DND-41 (cell line): ENCODE measurements at regions not wholly inside any gene's neighbourhood (a gene's known extent, or its start where the extent isn't known, plus 50 kb on each side); places are given as distances from the start of the nearest gene placed in this dataset.

ENCODE experiments used
- ATAC-seq: fragments of 200-7000 bp; cut with Tn5 transposase; 3 replicates; pipeline ENCODE4 v1.9.1; 2021; ENCODE audit warnings: low read depth; ENCODE audit not compliant: insufficient read depth
- DNase-seq: peaks from one replicate; pipeline ENCODE4 v3.0.0-alpha.2; 2020
- H2AFZ ChIP-seq: 2 replicates; pipeline ENCODE4 v1.6.0; 2012; ENCODE audit warnings: low read depth, low read length
- H3K27ac ChIP-seq: 2 replicates; pipeline ENCODE4 v1.5.1; 2012; ENCODE audit warnings: low read length, inconsistent platforms
- H3K27me3 ChIP-seq: fragments of 200-600 bp; sonication (generic); 2 replicates; pipeline ENCODE4 v1.6.0; 2012; ENCODE audit warnings: low read length, mild to moderate bottlenecking, inconsistent platforms; ENCODE audit not compliant: insufficient read depth, poor library complexity
- H3K36me3 ChIP-seq: 2 replicates; pipeline ENCODE4 v1.5.1; 2012; ENCODE audit warnings: low read length, inconsistent platforms; ENCODE audit not compliant: insufficient read depth
- H3K4me1 ChIP-seq: 2 replicates; pipeline ENCODE4 v1.5.1; 2012; ENCODE audit warnings: mild to moderate bottlenecking, low read length; ENCODE audit not compliant: insufficient read depth
- H3K4me2 ChIP-seq: 2 replicates; pipeline ENCODE4 v1.6.0; 2012; ENCODE audit warnings: mild to moderate bottlenecking, moderate library complexity, low read length, inconsistent platforms; ENCODE audit not compliant: insufficient read depth
- H3K4me3 ChIP-seq, 2 experiments: fragments of 200-600 bp in 1 of 2; shearing (Covaris generic) in 1 of 2; 2 replicates each; pipeline ENCODE4 v1.5.1; 2012 to 2016; ENCODE audit warnings: inconsistent platforms in 2 of 2, low read length in 2 of 2, mild to moderate bottlenecking in 2 of 2, low read depth in 1 of 2, moderate library complexity in 1 of 2
- H3K79me2 ChIP-seq: 2 replicates; pipeline ENCODE4 v1.6.0; 2012; ENCODE audit warnings: low read length, inconsistent platforms; ENCODE audit not compliant: insufficient read depth
- H3K9ac ChIP-seq: 2 replicates; pipeline ENCODE4 v1.6.0; 2012; ENCODE audit warnings: low read depth, mild to moderate bottlenecking, inconsistent platforms, low read length, moderate library complexity
- H3K9me3 ChIP-seq: 2 replicates; pipeline ENCODE4 v1.5.1; 2012; ENCODE audit warnings: low read length, moderate library complexity, mild to moderate bottlenecking, inconsistent platforms; ENCODE audit not compliant: insufficient read depth, severe bottlenecking
- H4K20me1 ChIP-seq: 2 replicates; pipeline ENCODE4 v1.6.0; 2012; ENCODE audit warnings: low read length; ENCODE audit not compliant: insufficient read depth
- EZH2 ChIP-seq: IDR thresholded peaks from 3 replicates; pipeline ENCODE4 v1.6.1; 2012; ENCODE audit warnings: borderline replicate concordance, low read depth, mild to moderate bottlenecking, moderate library complexity, low read length, inconsistent platforms; ENCODE audit not compliant: severe bottlenecking
- TF ChIP-seq, protein P1 (sequence below): IDR thresholded peaks from 2 replicates; pipeline ENCODE4 v1.5.1; 2012; ENCODE audit warnings: borderline replicate concordance, low read length, moderate library complexity, mild to moderate bottlenecking; ENCODE audit not compliant: poor library complexity, severe bottlenecking; ENCODE audit errors: extremely low read depth

GRCh38 chr16:8063159-8063558 is 527.2 kb downstream of the TMEM114 start:
- H3K9me3 ChIP-seq: no peaks in the 10 kb centered on the region
- H3K4me3 ChIP-seq: no peak overlapping the region
- no peaks in the 10 kb centered on the region for H4K20me1 ChIP-seq
- H3K4me2 ChIP-seq: no peak overlapping the region
- H3K9ac ChIP-seq: no peak overlapping the region
- DNase-seq: no peak
- no peaks in the 10 kb centered on the region for H3K79me2 ChIP-seq
- H3K4me1 ChIP-seq: no peaks in the 10 kb centered on the region
- no peaks in the 10 kb centered on the region for H3K27me3 ChIP-seq
- H3K36me3 ChIP-seq: no peaks in the 10 kb centered on the region
- TF ChIP-seq, protein P1, sequence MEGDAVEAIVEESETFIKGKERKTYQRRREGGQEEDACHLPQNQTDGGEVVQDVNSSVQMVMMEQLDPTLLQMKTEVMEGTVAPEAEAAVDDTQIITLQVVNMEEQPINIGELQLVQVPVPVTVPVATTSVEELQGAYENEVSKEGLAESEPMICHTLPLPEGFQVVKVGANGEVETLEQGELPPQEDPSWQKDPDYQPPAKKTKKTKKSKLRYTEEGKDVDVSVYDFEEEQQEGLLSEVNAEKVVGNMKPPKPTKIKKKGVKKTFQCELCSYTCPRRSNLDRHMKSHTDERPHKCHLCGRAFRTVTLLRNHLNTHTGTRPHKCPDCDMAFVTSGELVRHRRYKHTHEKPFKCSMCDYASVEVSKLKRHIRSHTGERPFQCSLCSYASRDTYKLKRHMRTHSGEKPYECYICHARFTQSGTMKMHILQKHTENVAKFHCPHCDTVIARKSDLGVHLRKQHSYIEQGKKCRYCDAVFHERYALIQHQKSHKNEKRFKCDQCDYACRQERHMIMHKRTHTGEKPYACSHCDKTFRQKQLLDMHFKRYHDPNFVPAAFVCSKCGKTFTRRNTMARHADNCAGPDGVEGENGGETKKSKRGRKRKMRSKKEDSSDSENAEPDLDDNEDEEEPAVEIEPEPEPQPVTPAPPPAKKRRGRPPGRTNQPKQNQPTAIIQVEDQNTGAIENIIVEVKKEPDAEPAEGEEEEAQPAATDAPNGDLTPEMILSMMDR: no peak
- no peak for TF ChIP-seq EZH2
- ATAC-seq: no peak
- H3K27ac ChIP-seq: no peak overlapping the region
- H2AFZ ChIP-seq: no peak overlapping the region

DNA sequence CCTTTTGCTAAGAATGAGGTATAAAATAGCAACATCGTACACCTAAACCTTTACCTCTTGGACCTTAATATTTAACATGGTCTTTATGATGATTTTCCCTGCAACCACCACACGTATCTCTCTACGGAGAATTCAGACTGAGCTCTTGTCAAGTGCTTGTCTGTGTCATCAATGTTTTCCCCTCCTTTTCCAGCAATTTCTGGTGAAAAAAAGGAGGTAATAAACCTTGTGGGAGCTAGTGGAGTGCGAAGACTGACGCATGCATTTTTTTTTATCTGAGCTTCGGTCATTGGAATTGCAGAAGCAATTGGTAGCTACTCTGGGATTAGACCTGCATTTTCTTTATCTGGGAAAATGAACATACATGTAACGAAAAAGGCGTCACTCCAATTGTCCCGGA is 527.6 kb downstream of the TMEM114 start:
- H3K36me3 ChIP-seq: no peaks in the 10 kb centered on the region
- H3K9ac ChIP-seq: no peak overlapping the region
- TF ChIP-seq, protein P1: no peak
- TF ChIP-seq EZH2: no peak
- H3K4me2 ChIP-seq: no peak overlapping the region
- ATAC-seq (no peak), DNase-seq (no peak)
- no peak overlapping the region for H3K4me3 ChIP-seq
- H2AFZ ChIP-seq: no peak overlapping the region
- H3K9me3 ChIP-seq: no peaks in the 10 kb centered on the region
- H3K27me3 ChIP-seq: no peaks in the 10 kb centered on the region
- no peaks in the 10 kb centered on the region for H3K4me1 ChIP-seq
- H3K27ac ChIP-seq: no peak overlapping the region
- no peaks in the 10 kb centered on the region for H4K20me1 ChIP-seq
- no peaks in the 10 kb centered on the region for H3K79me2 ChIP-seq

DNA sequence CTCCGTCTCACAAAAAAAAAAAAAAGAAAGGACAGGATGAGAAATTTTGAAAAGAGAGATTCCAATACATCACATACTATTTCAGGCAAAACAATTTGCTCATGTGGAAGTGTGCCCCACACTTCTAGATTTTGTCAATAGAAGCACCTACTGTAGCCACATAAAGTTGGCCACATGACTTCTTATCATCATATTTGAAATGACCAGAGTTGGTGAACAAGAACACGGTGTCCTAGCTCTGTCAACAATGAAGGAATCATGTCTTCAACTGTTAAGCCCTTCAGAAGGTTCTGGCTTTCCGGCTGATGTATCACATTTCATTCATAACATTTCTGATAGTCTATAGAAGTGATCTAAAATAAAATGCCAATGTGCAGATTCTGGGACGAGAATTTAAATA is 534.5 kb downstream of the TMEM114 start:
- H2AFZ ChIP-seq: no peak overlapping the region
- no peaks in the 10 kb centered on the region for H3K79me2 ChIP-seq
- no peaks in the 10 kb centered on the region for H3K9me3 ChIP-seq
- H3K27me3 ChIP-seq: peaks cover 5% of the 10 kb centered on the region
- TF ChIP-seq, protein P1: no peak
- H3K9ac ChIP-seq: no peak overlapping the region
- ATAC-seq (no peak), DNase-seq (no peak)
- H3K27ac ChIP-seq: no peak overlapping the region
- no peaks in the 10 kb centered on the region for H3K4me1 ChIP-seq
- H4K20me1 ChIP-seq: no peaks in the 10 kb centered on the region
- H3K4me3 ChIP-seq: no peak overlapping the region
- H3K36me3 ChIP-seq: no peaks in the 10 kb centered on the region
- H3K4me2 ChIP-seq: no peak overlapping the region

GRCh38 chr16:8053437-8053836 is 536.9 kb downstream of the TMEM114 start:
- no peak overlapping the region for H3K27ac ChIP-seq

More at GRCh38 chr16:8053437-8053836, 536.9 kb downstream of the TMEM114 start:
- no peak for TF ChIP-seq EZH2
- TF ChIP-seq, protein P1: no peak
- no peaks in the 10 kb centered on the region for H3K4me1 ChIP-seq
- DNase-seq (no peak), ATAC-seq (no peak)
- H3K36me3 ChIP-seq: no peaks in the 10 kb centered on the region
- H3K9me3 ChIP-seq: no peaks in the 10 kb centered on the region
- H3K27me3 ChIP-seq: peaks cover 5% of the 10 kb centered on the region
- H4K20me1 ChIP-seq: no peaks in the 10 kb centered on the region
- H3K4me3 ChIP-seq: no peak overlapping the region
- H3K4me2 ChIP-seq: no peak overlapping the region
- H3K79me2 ChIP-seq: no peaks in the 10 kb centered on the region
- H2AFZ ChIP-seq: no peak overlapping the region
- H3K9ac ChIP-seq: no peak overlapping the region
